Activated naive CD8-positive, alpha-beta T cell treated with anti-CD3 and anti-CD28 coated beads, Interleukin-2, amount 10 ng/mL, durations not matched to agents 7 days and 5 days (primary cell): ENCODE measurements at regions not wholly inside any gene's neighbourhood (a gene's known extent, or its start where the extent isn't known, plus 50 kb on each side); places are given as distances from the start of the nearest gene placed in this dataset.
"Not testable (repeated sequence)": the region's sequence is repeated elsewhere in the genome, so short reads cannot be mapped to it uniquely, and the experiment has no call there.

ENCODE experiments used
- ATAC-seq: fragments of 150-1000 bp; cut with Tn5 transposase; one replicate; pipeline ENCODE4 v1.10.0; 2021; ENCODE audit warnings: low read depth, moderate library complexity
- POLR2A ChIA-PET: fragments of 350-600 bp; sonication (Branson Sonifier 250); formaldehyde crosslinking; loops from one replicate; lab custom pipeline; 2021; ENCODE audit warnings: antibody characterized with exemption; lab: Charles Lee
- DNase-seq: peaks from one replicate; pipeline ENCODE4 v3.0.0; 2021
- H3K27ac Mint-ChIP-seq: one replicate; pipeline ENCODE4 v1.8.0; 2022; ENCODE audit warnings: mild to moderate bottlenecking, mixed read lengths
- H3K27me3 Mint-ChIP-seq: one replicate; pipeline ENCODE4 v1.8.0; 2022; ENCODE audit warnings: mild to moderate bottlenecking, moderate library complexity, mixed read lengths
- H3K36me3 Mint-ChIP-seq: one replicate; pipeline ENCODE4 v1.8.0; 2021; ENCODE audit warnings: mild to moderate bottlenecking, mixed read lengths
- H3K4me1 Mint-ChIP-seq: one replicate; pipeline ENCODE4 v1.8.0; 2021; ENCODE audit warnings: mixed read lengths
- H3K4me3 Mint-ChIP-seq: one replicate; pipeline ENCODE4 v1.8.0; 2022; ENCODE audit warnings: mild to moderate bottlenecking, moderate library complexity, mixed read lengths
- H3K9me3 Mint-ChIP-seq: one replicate; pipeline ENCODE4 v1.8.0; 2021; ENCODE audit warnings: mixed read lengths

DNA sequence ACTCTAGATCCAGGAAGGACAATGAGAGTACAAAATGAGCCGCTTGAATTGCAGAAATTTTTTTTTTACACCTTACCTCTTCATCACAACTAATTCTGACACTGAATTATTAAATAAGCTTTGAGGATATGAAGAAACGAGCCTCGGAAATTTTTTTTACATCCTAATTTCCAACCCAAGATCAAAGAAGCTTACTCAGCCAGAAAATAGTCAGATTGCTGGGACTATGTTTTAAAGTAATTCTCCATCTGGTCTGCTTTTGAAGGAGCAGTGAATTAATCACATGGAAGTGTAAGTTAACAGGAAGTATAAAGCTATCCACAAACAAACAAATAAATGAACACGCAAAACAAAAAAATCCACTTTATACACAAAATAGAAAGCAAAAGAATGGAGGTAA is 437.0 kb upstream of the KCNMB2 start:
- Mint-ChIP-seq H3K27me3 (no peaks in the 10 kb centered on the region), H3K4me1 (no peaks in the 10 kb centered on the region), H3K9me3 (no peaks in the 10 kb centered on the region), H3K27ac (no peak overlapping the region), H3K4me3 (no peak overlapping the region), H3K36me3 (no peaks in the 10 kb centered on the region)
- ATAC-seq (no peak), DNase-seq (no peak)
- POLR2A ChIA-PET: no interaction called here

- no peak for ATAC-seq
- Mint-ChIP-seq H3K27me3 (no peaks in the 10 kb centered on the region), H3K4me3 (no peak overlapping the region), H3K9me3 (no peaks in the 10 kb centered on the region), H3K4me1 (no peaks in the 10 kb centered on the region), H3K36me3 (no peaks in the 10 kb centered on the region), H3K27ac (no peak overlapping the region)
- no peak for DNase-seq
- POLR2A ChIA-PET: no interaction called here
These were observed 436.4 kb upstream of the KCNMB2 start for GRCh38 chr3:178099862-178100261.

- no peak for ATAC-seq
These were observed 435.3 kb upstream of the KCNMB2 start for GRCh38 chr3:178100908-178101307.

DNA sequence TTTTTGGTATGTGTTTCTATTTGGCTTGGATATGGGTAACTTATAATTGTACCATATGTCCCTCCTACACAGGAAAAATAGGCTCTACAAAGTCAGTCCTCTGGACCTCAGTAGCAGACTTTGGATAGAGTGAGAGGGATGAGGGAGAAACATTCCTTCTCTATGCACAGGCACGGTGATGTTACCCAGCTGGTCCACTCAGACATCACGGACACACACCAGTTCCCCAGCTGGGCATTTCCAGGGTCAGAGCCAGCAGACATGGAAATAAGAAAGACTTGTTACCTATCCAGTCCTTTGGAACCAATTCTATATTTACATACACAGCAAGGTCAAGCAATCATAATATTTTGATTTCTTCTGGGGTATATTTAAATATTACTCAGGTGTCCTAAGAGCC is 433.1 kb upstream of the KCNMB2 start:
- POLR2A ChIA-PET: no interaction called here
- ATAC-seq: no peak
- H3K36me3 Mint-ChIP-seq: no peaks in the 10 kb centered on the region
- H3K9me3 Mint-ChIP-seq: no peaks in the 10 kb centered on the region
- H3K4me3 Mint-ChIP-seq: no peak overlapping the region
- H3K27ac Mint-ChIP-seq: no peak overlapping the region
- no peaks in the 10 kb centered on the region for H3K27me3 Mint-ChIP-seq
- DNase-seq: no peak
- no peaks in the 10 kb centered on the region for H3K4me1 Mint-ChIP-seq

More at GRCh38 chr3:178100908-178101307, 435.3 kb upstream of the KCNMB2 start:
- H3K36me3 Mint-ChIP-seq: no peaks in the 10 kb centered on the region
- no peak overlapping the region for H3K27ac Mint-ChIP-seq
- H3K9me3 Mint-ChIP-seq: no peaks in the 10 kb centered on the region
- DNase-seq: no peak
- POLR2A ChIA-PET: no interaction called here
- H3K27me3 Mint-ChIP-seq: no peaks in the 10 kb centered on the region
- no peaks in the 10 kb centered on the region for H3K4me1 Mint-ChIP-seq
- H3K4me3 Mint-ChIP-seq: no peak overlapping the region

DNA sequence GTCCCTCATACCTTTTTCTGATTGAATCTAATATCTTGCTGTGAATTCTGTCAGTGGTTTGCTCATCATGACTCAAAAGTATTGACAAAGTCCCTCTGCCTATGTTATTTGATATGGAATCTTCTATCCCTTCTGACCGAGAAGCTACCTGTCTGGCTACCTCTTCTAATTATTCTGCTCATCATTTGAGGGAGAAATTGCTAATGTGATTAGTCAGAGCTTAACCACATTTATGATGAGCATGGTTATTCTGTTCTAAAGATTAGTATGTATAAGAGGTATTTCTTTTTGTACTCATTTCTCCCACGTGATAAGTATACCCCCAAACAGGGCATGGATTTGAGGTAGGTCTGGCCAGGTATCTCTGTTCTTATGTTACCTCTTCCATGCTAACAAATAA is 428.4 kb upstream of the KCNMB2 start:
- Mint-ChIP-seq H3K4me3 (no peak overlapping the region), H3K4me1 (no peaks in the 10 kb centered on the region), H3K9me3 (no peaks in the 10 kb centered on the region), H3K27me3 (no peaks in the 10 kb centered on the region), H3K36me3 (no peaks in the 10 kb centered on the region), H3K27ac (no peak overlapping the region)
- POLR2A ChIA-PET: no interaction called here
- no peak for DNase-seq
- ATAC-seq: no peak

DNA sequence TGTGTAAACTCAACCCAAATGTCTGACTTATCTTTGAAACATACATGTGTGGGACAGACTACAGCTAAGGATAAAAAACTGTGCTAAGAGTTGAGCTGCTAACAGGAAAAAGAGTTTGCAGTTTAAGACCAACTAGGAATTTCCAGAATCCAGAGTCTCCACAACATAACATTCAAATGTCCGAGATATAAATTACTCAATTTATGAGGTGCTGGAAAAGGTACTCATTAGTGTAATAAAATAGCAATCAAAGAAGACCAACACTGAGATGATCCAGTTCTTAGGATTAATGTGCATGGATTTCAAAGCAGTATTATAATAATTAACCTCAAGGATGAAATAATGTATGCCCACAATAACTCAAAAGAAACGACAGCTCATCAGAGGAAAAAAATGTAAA is 426.5 kb upstream of the KCNMB2 start:
- no peak overlapping the region for H3K27ac Mint-ChIP-seq
- H3K4me3 Mint-ChIP-seq: no peak overlapping the region
- H3K4me1 Mint-ChIP-seq: no peaks in the 10 kb centered on the region
- no peaks in the 10 kb centered on the region for H3K27me3 Mint-ChIP-seq
- POLR2A ChIA-PET: no interaction called here
- no peaks in the 10 kb centered on the region for H3K36me3 Mint-ChIP-seq
- DNase-seq (no peak), ATAC-seq (no peak)
- no peaks in the 10 kb centered on the region for H3K9me3 Mint-ChIP-seq

DNA sequence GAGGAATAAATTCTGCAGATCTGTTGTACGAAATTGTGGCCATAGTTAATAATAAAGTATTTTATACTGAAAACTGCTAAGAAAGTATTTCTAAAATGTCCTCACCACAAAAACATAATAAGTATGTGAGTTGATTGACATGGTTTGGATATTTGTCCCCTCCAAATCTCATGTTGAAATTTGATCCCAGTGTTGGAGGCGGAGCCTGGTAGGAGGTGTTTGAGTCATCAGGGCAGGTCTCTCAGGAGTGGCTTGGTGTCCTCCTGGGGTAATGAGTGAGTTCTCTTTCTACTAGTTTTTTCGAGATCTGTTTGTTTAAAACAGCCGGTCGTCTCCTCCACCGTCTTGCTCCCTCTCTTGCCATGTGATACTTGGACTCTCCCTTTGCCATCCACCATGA is 424.1 kb upstream of the KCNMB2 start:
- POLR2A ChIA-PET: no interaction called here
- Mint-ChIP-seq H3K36me3 (no peaks in the 10 kb centered on the region), H3K4me3 (no peak overlapping the region), H3K27ac (no peak overlapping the region), H3K4me1 (no peaks in the 10 kb centered on the region), H3K27me3 (no peaks in the 10 kb centered on the region), H3K9me3 (no peaks in the 10 kb centered on the region)
- DNase-seq (no peak), ATAC-seq (peak; percentile 58)

- H3K4me3 Mint-ChIP-seq, H3K27me3 Mint-ChIP-seq, H3K27ac Mint-ChIP-seq, DNase-seq, H3K9me3 Mint-ChIP-seq, POLR2A ChIA-PET, H3K36me3 Mint-ChIP-seq, H3K4me1 Mint-ChIP-seq: not testable (repeated sequence)
- ATAC-seq: peak; percentile 45
These were observed 423.7 kb upstream of the KCNMB2 start for GRCh38 chr3:178112552-178112951.

- H3K27ac Mint-ChIP-seq: no peak overlapping the region
- H3K27me3 Mint-ChIP-seq: no peaks in the 10 kb centered on the region
- ATAC-seq: no peak
- H3K4me3 Mint-ChIP-seq: no peak overlapping the region
- peaks cover 9% of the 10 kb centered on the region for H3K9me3 Mint-ChIP-seq
- POLR2A ChIA-PET: no interaction called here
- no peaks in the 10 kb centered on the region for H3K36me3 Mint-ChIP-seq
- no peaks in the 10 kb centered on the region for H3K4me1 Mint-ChIP-seq
- no peak for DNase-seq
These were observed 418.6 kb upstream of the KCNMB2 start for GRCh38 chr3:178117641-178118040.

DNA sequence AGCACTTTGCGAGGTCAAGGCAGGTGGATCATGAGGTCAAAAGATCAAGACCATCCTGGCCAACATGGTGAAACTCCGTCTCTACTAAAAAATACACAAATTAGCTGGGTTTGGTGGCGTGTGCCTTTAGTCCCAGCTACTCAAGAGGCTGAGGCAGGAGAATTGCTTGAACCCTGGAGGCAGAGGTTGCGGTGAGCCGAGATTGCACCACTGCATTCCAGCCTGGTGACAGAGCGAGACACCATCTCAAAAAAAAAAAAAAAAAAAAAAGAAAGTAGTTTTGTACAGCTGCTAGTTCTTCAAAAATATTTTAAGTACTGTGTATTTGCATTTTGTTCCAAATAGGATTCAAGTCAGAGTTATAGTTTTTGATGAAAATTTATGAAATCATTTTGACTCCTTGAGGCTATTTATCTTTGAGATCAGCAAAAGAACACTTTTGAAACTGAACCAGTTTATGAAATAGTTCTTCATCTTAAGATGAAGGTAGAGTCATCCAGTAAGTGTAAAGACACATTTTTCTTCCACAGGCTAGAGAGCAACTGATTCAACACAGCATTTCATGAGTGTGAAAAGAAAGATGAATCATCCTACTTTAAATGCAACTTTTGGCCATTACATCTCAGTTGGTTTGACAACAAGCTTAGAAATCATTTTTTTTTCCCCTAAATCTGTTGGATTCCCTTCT is 416.5 kb upstream of the KCNMB2 start:
- H3K27ac Mint-ChIP-seq, H3K27me3 Mint-ChIP-seq, DNase-seq, H3K4me3 Mint-ChIP-seq, ATAC-seq, POLR2A ChIA-PET, H3K9me3 Mint-ChIP-seq, H3K36me3 Mint-ChIP-seq, H3K4me1 Mint-ChIP-seq: not testable (repeated sequence)

- H3K36me3 Mint-ChIP-seq: no peaks in the 10 kb centered on the region
- no peak for ATAC-seq
- peaks cover 9% of the 10 kb centered on the region for H3K9me3 Mint-ChIP-seq
- H3K4me3 Mint-ChIP-seq: no peak overlapping the region
- POLR2A ChIA-PET: no interaction called here
- H3K27me3 Mint-ChIP-seq: no peaks in the 10 kb centered on the region
- DNase-seq: no peak
- H3K4me1 Mint-ChIP-seq: no peaks in the 10 kb centered on the region
- no peak overlapping the region for H3K27ac Mint-ChIP-seq
These were observed 415.9 kb upstream of the KCNMB2 start for GRCh38 chr3:178120367-178120766.

DNA sequence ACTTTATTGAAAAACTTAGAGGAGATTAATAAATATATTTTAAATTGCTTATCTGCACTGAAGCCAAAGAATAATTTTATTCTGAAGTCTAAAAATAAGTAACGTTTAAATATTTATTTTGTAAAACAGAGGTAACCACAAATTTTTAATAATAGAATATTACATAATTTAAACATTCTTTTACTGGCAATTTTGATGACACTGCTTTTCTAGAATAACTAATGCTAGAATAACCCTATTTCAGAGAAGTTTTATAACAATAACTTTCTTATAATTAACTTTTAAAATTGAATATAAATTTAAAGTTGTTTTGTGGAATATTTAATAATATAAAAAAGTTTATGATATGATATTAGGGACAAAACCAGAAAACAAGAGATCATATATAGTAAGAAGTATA is 409.6 kb upstream of the KCNMB2 start:
- POLR2A ChIA-PET: no interaction called here

DNA sequence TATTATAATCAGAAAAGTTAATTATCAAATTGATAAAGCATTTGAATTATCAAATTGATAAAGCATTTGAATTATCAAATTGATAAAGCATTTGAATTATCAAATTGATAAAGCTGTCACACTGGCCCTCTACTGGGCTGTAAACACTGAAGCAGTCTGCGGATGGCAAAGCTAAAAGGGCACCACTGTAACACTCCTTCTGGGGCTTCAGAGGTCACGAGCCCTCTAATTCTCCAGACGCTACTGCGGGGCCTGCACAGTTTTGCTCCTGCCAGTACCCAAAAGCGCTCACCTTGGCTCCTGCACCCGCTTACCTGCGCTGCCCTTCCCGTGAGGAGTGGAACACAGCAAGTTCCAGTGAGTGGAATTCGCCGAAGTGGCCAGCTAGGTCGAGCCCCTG is 409.0 kb upstream of the KCNMB2 start:
- H3K4me1 Mint-ChIP-seq: no peaks in the 10 kb centered on the region
- H3K4me3 Mint-ChIP-seq: no peak overlapping the region
- DNase-seq: no peak
- POLR2A ChIA-PET: no interaction called here
- ATAC-seq: no peak
- no peaks in the 10 kb centered on the region for H3K36me3 Mint-ChIP-seq
- H3K27ac Mint-ChIP-seq: no peak overlapping the region
- H3K9me3 Mint-ChIP-seq: no peaks in the 10 kb centered on the region
- no peaks in the 10 kb centered on the region for H3K27me3 Mint-ChIP-seq

More for the DNA sequence above, 409.6 kb upstream of the KCNMB2 start:
- Mint-ChIP-seq H3K4me1 (no peaks in the 10 kb centered on the region), H3K27me3 (no peaks in the 10 kb centered on the region), H3K27ac (no peak overlapping the region), H3K9me3 (no peaks in the 10 kb centered on the region), H3K36me3 (no peaks in the 10 kb centered on the region), H3K4me3 (no peak overlapping the region)
- ATAC-seq: no peak
- DNase-seq: no peak

DNA sequence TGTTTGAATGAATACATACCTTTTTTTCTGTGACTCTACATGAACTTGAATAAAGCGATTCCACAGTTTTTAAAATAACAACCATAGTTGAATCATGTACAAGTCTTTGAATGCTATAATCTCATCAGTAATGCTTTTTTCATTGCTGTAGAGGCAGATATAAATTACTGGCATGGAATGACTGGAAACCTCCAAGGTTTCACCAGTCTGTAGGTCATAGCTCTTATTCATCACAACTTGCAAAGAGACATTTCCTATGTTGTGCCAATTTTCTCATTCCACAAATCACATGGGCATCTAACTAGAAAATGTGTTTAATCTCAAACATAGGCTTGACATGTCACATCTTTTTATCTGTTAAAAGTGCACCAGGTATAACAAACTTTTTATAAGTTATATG is 407.1 kb upstream of the KCNMB2 start:
- Mint-ChIP-seq H3K36me3 (no peaks in the 10 kb centered on the region), H3K4me1 (no peaks in the 10 kb centered on the region), H3K27me3 (no peaks in the 10 kb centered on the region), H3K9me3 (no peaks in the 10 kb centered on the region), H3K4me3 (no peak overlapping the region), H3K27ac (no peak overlapping the region)
- DNase-seq (no peak), ATAC-seq (no peak)
- POLR2A ChIA-PET: no interaction called here

GRCh38 chr3:178131801-178132200 is 404.4 kb upstream of the KCNMB2 start:
- H3K4me1 Mint-ChIP-seq: no peaks in the 10 kb centered on the region

More at GRCh38 chr3:178131801-178132200, 404.4 kb upstream of the KCNMB2 start:
- no peak for DNase-seq
- Mint-ChIP-seq H3K9me3 (peaks cover 3% of the 10 kb centered on the region), H3K27me3 (no peaks in the 10 kb centered on the region), H3K36me3 (no peaks in the 10 kb centered on the region), H3K27ac (no peak overlapping the region), H3K4me3 (no peak overlapping the region)
- ATAC-seq: no peak
- POLR2A ChIA-PET: no interaction called here
